ENCODE measurements at regions not wholly inside any gene's neighbourhood (a gene's known extent, or its start where the extent isn't known, plus 50 kb on each side); places are given as distances from the start of the nearest gene placed in this dataset.

GRCh38 chr5:27414099-27414498 lies 375.7 kb upstream of the CDH9 start:
- H3K27me3 Mint-ChIP-seq (ENCODE audit: low read depth): peaks cover 10% of the 10 kb centered on the region
- H3K27ac Mint-ChIP-seq (ENCODE audit: unreplicated experiment): no peak overlapping the region
- H3K4me3 Mint-ChIP-seq (ENCODE audit: unreplicated experiment): no peak overlapping the region
- H3K9me3 Mint-ChIP-seq (ENCODE audit: low read depth): no peaks in the 10 kb centered on the region
- no peaks in the 10 kb centered on the region for H3K36me3 Mint-ChIP-seq (ENCODE audit: low read depth)
- TF ChIP-seq, protein P1, sequence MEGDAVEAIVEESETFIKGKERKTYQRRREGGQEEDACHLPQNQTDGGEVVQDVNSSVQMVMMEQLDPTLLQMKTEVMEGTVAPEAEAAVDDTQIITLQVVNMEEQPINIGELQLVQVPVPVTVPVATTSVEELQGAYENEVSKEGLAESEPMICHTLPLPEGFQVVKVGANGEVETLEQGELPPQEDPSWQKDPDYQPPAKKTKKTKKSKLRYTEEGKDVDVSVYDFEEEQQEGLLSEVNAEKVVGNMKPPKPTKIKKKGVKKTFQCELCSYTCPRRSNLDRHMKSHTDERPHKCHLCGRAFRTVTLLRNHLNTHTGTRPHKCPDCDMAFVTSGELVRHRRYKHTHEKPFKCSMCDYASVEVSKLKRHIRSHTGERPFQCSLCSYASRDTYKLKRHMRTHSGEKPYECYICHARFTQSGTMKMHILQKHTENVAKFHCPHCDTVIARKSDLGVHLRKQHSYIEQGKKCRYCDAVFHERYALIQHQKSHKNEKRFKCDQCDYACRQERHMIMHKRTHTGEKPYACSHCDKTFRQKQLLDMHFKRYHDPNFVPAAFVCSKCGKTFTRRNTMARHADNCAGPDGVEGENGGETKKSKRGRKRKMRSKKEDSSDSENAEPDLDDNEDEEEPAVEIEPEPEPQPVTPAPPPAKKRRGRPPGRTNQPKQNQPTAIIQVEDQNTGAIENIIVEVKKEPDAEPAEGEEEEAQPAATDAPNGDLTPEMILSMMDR (IDR thresholded peaks at IDR 0.05): no peak
- no peak for DNase-seq (ENCODE audit: low spot score)
- H3K4me1 Mint-ChIP-seq (ENCODE audit: low read depth): no peaks in the 10 kb centered on the region

DNA sequence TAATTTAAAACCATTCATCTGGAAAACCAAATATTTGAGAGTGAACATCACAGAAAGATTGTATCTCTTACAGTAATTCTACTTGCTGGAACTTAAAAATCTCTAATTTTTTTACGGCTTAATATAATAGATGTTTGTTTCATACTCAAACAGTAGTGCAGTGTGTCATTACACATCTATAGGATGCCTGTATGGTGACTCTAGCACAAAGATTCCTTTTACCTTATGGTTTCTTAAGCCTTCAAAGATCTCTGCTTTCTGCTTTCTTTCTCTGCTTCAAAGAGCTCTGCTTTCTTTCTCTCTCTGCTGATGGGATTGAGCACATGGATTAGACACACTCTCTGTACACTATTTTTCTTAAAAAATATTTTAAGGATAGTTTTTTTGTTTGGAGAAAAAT lies 374.0 kb upstream of the CDH9 start:
- Mint-ChIP-seq H3K27me3 (ENCODE audit: low read depth) (peaks cover 10% of the 10 kb centered on the region), H3K4me1 (ENCODE audit: low read depth) (no peaks in the 10 kb centered on the region), H3K36me3 (ENCODE audit: low read depth) (no peaks in the 10 kb centered on the region), H3K9me3 (ENCODE audit: low read depth) (no peaks in the 10 kb centered on the region), H3K27ac (ENCODE audit: unreplicated experiment) (no peak overlapping the region), H3K4me3 (ENCODE audit: unreplicated experiment) (no peak overlapping the region)
- DNase-seq (ENCODE audit: low spot score): no peak
- TF ChIP-seq, protein P1 (IDR thresholded peaks at IDR 0.05): no peak

DNA sequence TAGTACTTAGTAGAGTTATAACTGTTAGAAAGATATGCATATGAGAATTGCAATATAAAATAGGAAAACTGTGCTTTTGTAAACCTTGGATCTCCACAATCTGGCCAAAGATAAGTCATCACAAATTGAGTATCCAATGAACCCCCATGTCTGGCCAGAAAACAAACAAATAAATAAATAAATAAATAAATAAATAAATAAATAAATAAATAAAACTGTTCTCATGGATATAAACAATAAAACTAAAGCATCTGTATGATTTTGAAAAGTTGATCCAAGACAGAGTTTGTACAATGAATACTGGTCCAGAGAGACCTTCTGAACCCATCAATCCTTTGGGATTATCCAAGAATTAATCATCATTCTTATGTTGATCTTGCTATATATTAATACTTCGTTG lies 367.6 kb upstream of the CDH9 start:
- Mint-ChIP-seq H3K36me3 (ENCODE audit: low read depth) (no peaks in the 10 kb centered on the region), H3K4me1 (ENCODE audit: low read depth) (no peaks in the 10 kb centered on the region), H3K27ac (ENCODE audit: unreplicated experiment) (no peak overlapping the region), H3K9me3 (ENCODE audit: low read depth) (peaks cover 4% of the 10 kb centered on the region), H3K27me3 (ENCODE audit: low read depth) (peaks cover 4% of the 10 kb centered on the region), H3K4me3 (ENCODE audit: unreplicated experiment) (no peak overlapping the region)
- TF ChIP-seq, protein P1 (IDR thresholded peaks at IDR 0.05): no peak
- no peak for DNase-seq (ENCODE audit: low spot score)

- H3K9me3 Mint-ChIP-seq (ENCODE audit: low read depth): peaks cover 15% of the 10 kb centered on the region
- TF ChIP-seq, protein P1 (IDR thresholded peaks at IDR 0.05): no peak
- H3K27me3 Mint-ChIP-seq (ENCODE audit: low read depth): peaks cover 4% of the 10 kb centered on the region
- no peaks in the 10 kb centered on the region for H3K4me1 Mint-ChIP-seq (ENCODE audit: low read depth)
- H3K27ac Mint-ChIP-seq (ENCODE audit: unreplicated experiment): no peak overlapping the region
- H3K4me3 Mint-ChIP-seq (ENCODE audit: unreplicated experiment): no peak overlapping the region
- DNase-seq (ENCODE audit: low spot score): no peak
- H3K36me3 Mint-ChIP-seq (ENCODE audit: low read depth): no peaks in the 10 kb centered on the region
Measured at GRCh38 chr5:27403243-27403882, 365.0 kb upstream of the CDH9 start.

DNA sequence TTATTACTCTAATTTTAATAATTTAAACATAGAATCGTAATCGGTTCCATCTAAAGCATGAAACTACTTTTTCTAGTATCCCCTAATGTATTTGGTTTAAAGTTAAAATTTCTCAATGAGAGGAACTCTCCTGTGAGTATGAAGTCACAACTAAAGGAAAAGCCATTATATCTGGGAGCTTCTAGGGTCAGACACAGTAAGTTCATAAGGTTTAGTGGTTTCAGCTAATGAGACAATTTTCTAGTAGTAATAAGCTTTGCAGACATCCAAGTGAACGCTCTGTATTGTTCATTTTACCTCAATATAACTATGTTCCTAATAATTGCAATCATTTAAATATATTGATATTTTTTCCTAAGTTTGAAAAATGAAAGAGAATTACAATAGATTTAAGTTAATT lies 364.4 kb upstream of the CDH9 start:
- DNase-seq (ENCODE audit: low spot score): no peak
- TF ChIP-seq, protein P1 (IDR thresholded peaks at IDR 0.05): no peak
- Mint-ChIP-seq H3K27me3 (ENCODE audit: low read depth) (peaks cover 4% of the 10 kb centered on the region), H3K4me1 (ENCODE audit: low read depth) (no peaks in the 10 kb centered on the region), H3K36me3 (ENCODE audit: low read depth) (no peaks in the 10 kb centered on the region), H3K9me3 (ENCODE audit: low read depth) (peaks cover 19% of the 10 kb centered on the region), H3K27ac (ENCODE audit: unreplicated experiment) (no peak overlapping the region), H3K4me3 (ENCODE audit: unreplicated experiment) (no peak overlapping the region)
